H1 (cell line): ENCODE measurements at regions not wholly inside any gene's neighbourhood (a gene's known extent, or its start where the extent isn't known, plus 50 kb on each side); places are given as distances from the start of the nearest gene placed in this dataset.

Experiments
- CTCF ChIA-PET: fragments of 300-600 bp; sonication (Branson Sonifier 250); formaldehyde crosslinking; loops from one replicate; lab custom pipeline; 2021; ENCODE audit not compliant: partially characterized antibody; lab: Charles Lee
- POLR2A ChIA-PET: fragments of 300-600 bp; sonication (Branson Sonifier 250); formaldehyde crosslinking; loops from one replicate; lab custom pipeline; 2021; ENCODE audit warnings: inconsistent platforms; ENCODE audit not compliant: partially characterized antibody; lab: Charles Lee
- DNase-seq, 2 experiments: peaks; one replicate each; pipeline versions ENCODE4 v3.0.0 to v3.0.0-alpha.2; 2010 to 2022; ENCODE audit warnings: low spot score in 2 of 2, low read depth in 1 of 2, mixed read lengths in 1 of 2
- FAIRE-seq: peaks from 2 replicates; lab custom pipeline; 2011; peaks lifted over from hg19 to GRCh38; lab: Jason Lieb, UNC
- H2AFZ ChIP-seq: 2 replicates; pipeline ENCODE4 v1.8.1; 2012; ENCODE audit warnings: low read length, inconsistent platforms
- H2AK5ac ChIP-seq: 2 replicates; pipeline ENCODE4 v1.6.1; 2013; ENCODE audit warnings: low read depth, low read length
- H2BK120ac ChIP-seq: replicated peaks from 2 replicates; pipeline ENCODE3; 2013; ENCODE audit warnings: low read depth, low read length, inconsistent platforms
- H2BK12ac ChIP-seq: 2 replicates; pipeline ENCODE4 v1.6.1; 2013; ENCODE audit warnings: low read depth, low read length
- H2BK15ac ChIP-seq: 2 replicates; pipeline ENCODE4 v1.6.1; 2013; ENCODE audit warnings: low read length
- H2BK20ac ChIP-seq: 2 replicates; pipeline ENCODE4 v1.6.1; 2013; ENCODE audit warnings: low read length
- H2BK5ac ChIP-seq: 2 replicates; pipeline ENCODE4 v1.6.1; 2013; ENCODE audit warnings: low read depth, low read length
- H3K14ac ChIP-seq: 2 replicates; pipeline ENCODE4 v1.6.1; 2013; ENCODE audit warnings: inconsistent platforms; ENCODE audit not compliant: insufficient read length
- H3K18ac ChIP-seq: 2 replicates; pipeline ENCODE4 v1.6.1; 2013; ENCODE audit warnings: low read length; ENCODE audit errors: extremely low read depth
- H3K23ac ChIP-seq: 2 replicates; pipeline ENCODE4 v1.6.1; 2013; ENCODE audit warnings: inconsistent platforms; ENCODE audit not compliant: insufficient read length
- H3K23me2 ChIP-seq: 2 replicates; pipeline ENCODE4 v1.6.1; 2013; ENCODE audit warnings: low read depth, low read length
- H3K27ac ChIP-seq: 2 replicates; pipeline ENCODE4 v1.6.1; 2011; ENCODE audit warnings: low read depth, low read length, inconsistent platforms
- H3K27me3 ChIP-seq, 4 experiments: replicated peaks in 1 of 4; 1 replicate in 1 of 4; 2 replicates in 3 of 4; pipeline versions ENCODE4 v1.6.1 to v1.8.1; 2011 to 2013; ENCODE audit warnings: low read length in 3 of 4, mild to moderate bottlenecking in 3 of 4, inconsistent platforms in 2 of 4, mixed read lengths in 2 of 4, moderate library complexity in 1 of 4; ENCODE audit not compliant: control insufficient read depth in 3 of 4, insufficient read depth in 3 of 4; ENCODE audit errors: extremely low read depth in 1 of 4
- H3K36me3 ChIP-seq, 4 experiments: 2 replicates each; pipeline versions ENCODE4 v1.6.1 to v1.8.1; 2011 to 2013; ENCODE audit warnings: mild to moderate bottlenecking in 4 of 4, low read length in 3 of 4, moderate library complexity in 2 of 4, control low read depth in 1 of 4, inconsistent platforms in 1 of 4; ENCODE audit not compliant: insufficient read depth in 4 of 4, control insufficient read depth in 2 of 4
- H3K4ac ChIP-seq: replicated peaks from 2 replicates; pipeline ENCODE3; 2013; ENCODE audit warnings: low read length, low read depth, mixed read lengths, inconsistent platforms; ENCODE audit not compliant: insufficient read length
- H3K4me1 ChIP-seq, 4 experiments: replicated peaks in 1 of 4; 1 replicate in 1 of 4; 2 replicates in 3 of 4; pipeline versions ENCODE4 v1.6.1 to v1.8.1; 2011 to 2013; ENCODE audit warnings: low read length in 3 of 4, inconsistent platforms in 2 of 4, mixed read lengths in 1 of 4; ENCODE audit not compliant: insufficient read depth in 4 of 4, control insufficient read depth in 3 of 4
- H3K4me2 ChIP-seq, 2 experiments: 2 replicates each; pipeline versions ENCODE4 v1.6.1 to v1.8.1; 2011 to 2013; ENCODE audit warnings: low read depth in 2 of 2, low read length in 2 of 2, control low read depth in 1 of 2, inconsistent platforms in 1 of 2, mild to moderate bottlenecking in 1 of 2; ENCODE audit not compliant: insufficient read depth in 1 of 2
- H3K4me3 ChIP-seq, 4 experiments: fragments of 200-600, 300-600 bp in 1 of 4; sonication (generic), shearing (Covaris generic), sonication (Bioruptor Twin) in 1 of 4; 2 replicates each; pipeline versions ENCODE4 v1.5.1 to v1.8.1; 2011 to 2016; ENCODE audit warnings: low read length in 4 of 4, low read depth in 3 of 4, control low read depth in 2 of 4, inconsistent platforms in 2 of 4, mild to moderate bottlenecking in 2 of 4, mixed read lengths in 1 of 4, moderate library complexity in 1 of 4; ENCODE audit not compliant: insufficient read depth in 2 of 4; ENCODE audit errors: extremely low read depth in 1 of 4
- H3K56ac ChIP-seq: replicated peaks from 2 replicates; pipeline ENCODE3; 2013; ENCODE audit warnings: low read depth, mild to moderate bottlenecking, mixed read lengths, low read length, inconsistent platforms; ENCODE audit not compliant: insufficient read length
- H3K79me1 ChIP-seq: 2 replicates; pipeline ENCODE4 v1.6.1; 2013; ENCODE audit warnings: low read depth, low read length, control low read depth
- H3K79me2 ChIP-seq, 2 experiments: 2 replicates each; pipeline versions ENCODE4 v1.6.1 to v1.8.1; 2012 to 2013; ENCODE audit warnings: low read length in 2 of 2, mild to moderate bottlenecking in 2 of 2, inconsistent platforms in 1 of 2; ENCODE audit not compliant: insufficient read depth in 2 of 2, control insufficient read depth in 1 of 2
- H3K9ac ChIP-seq, 4 experiments: replicated peaks in 1 of 4; 1 replicate in 1 of 4; 2 replicates in 3 of 4; pipeline versions ENCODE4 v1.6.1 to v1.8.1; 2011 to 2013; ENCODE audit warnings: low read depth in 3 of 4, low read length in 3 of 4, control low read depth in 2 of 4, mild to moderate bottlenecking in 2 of 4, moderate library complexity in 2 of 4, inconsistent platforms in 1 of 4; ENCODE audit errors: extremely low read depth in 1 of 4
- H3K9me3 ChIP-seq, 2 experiments: 2 replicates each; pipeline versions ENCODE4 v1.6.1 to v1.8.1; 2012 to 2013; ENCODE audit warnings: mild to moderate bottlenecking in 2 of 2, moderate library complexity in 2 of 2, control low read depth in 1 of 2, inconsistent platforms in 1 of 2, low read depth in 1 of 2, low read length in 1 of 2, mixed read lengths in 1 of 2; ENCODE audit not compliant: insufficient read depth in 2 of 2
- H4K20me1 ChIP-seq, 2 experiments: replicated peaks in 1 of 2; 2 replicates each; pipeline versions ENCODE3 to v1.8.1; 2011 to 2013; ENCODE audit warnings: inconsistent platforms in 2 of 2, low read length in 2 of 2, mild to moderate bottlenecking in 1 of 2; ENCODE audit not compliant: insufficient read depth in 2 of 2, control insufficient read depth in 1 of 2
- H4K5ac ChIP-seq: 2 replicates; pipeline ENCODE4 v1.6.1; 2013; ENCODE audit warnings: low read length, low read depth, mixed read lengths, inconsistent platforms; ENCODE audit not compliant: insufficient read length
- H4K8ac ChIP-seq: 2 replicates; pipeline ENCODE4 v1.8.0; 2013; ENCODE audit warnings: mild to moderate bottlenecking, moderate library complexity, low read length, inconsistent platforms; ENCODE audit not compliant: insufficient read depth; ENCODE audit errors: extremely low read depth
- H4K91ac ChIP-seq: replicated peaks from 2 replicates; pipeline ENCODE3; 2013; ENCODE audit warnings: low read length, mixed read lengths, inconsistent platforms; ENCODE audit not compliant: insufficient read length
- BRCA1 ChIP-seq: IDR thresholded peaks from 2 replicates; pipeline ENCODE4 v1.6.1; 2012; ENCODE audit warnings: low read depth, low read length, improper control_type of control experiment
- CREB1 ChIP-seq: IDR thresholded peaks from 2 replicates; pipeline ENCODE4 v1.6.1; 2012; ENCODE audit warnings: inconsistent platforms
- EGR1 ChIP-seq: IDR thresholded peaks from 2 replicates; pipeline ENCODE4 v1.6.1; 2011; ENCODE audit warnings: low read depth, low read length, borderline replicate concordance
- EP300 ChIP-seq, 2 experiments: IDR thresholded peaks; 1 replicate in 1 of 2; 2 replicates in 1 of 2; pipeline ENCODE4 v1.6.1; 2011 to 2012; ENCODE audit warnings: low read depth in 2 of 2, low read length in 2 of 2, mild to moderate bottlenecking in 2 of 2, borderline replicate concordance in 1 of 2, inconsistent platforms in 1 of 2, moderate library complexity in 1 of 2
- MAX ChIP-seq: IDR thresholded peaks from 2 replicates; pipeline ENCODE4 v1.6.1; 2012; ENCODE audit warnings: inconsistent platforms
- POU5F1 ChIP-seq: IDR thresholded peaks from 2 replicates; pipeline ENCODE4 v1.6.1; 2011; ENCODE audit warnings: low read depth, mild to moderate bottlenecking, low read length, moderate library complexity
- RBBP5 ChIP-seq: IDR thresholded peaks from 2 replicates; pipeline ENCODE4 v1.7.1; 2012; ENCODE audit warnings: low read depth, mild to moderate bottlenecking, inconsistent platforms, low read length, moderate library complexity, borderline replicate concordance
- SP2 ChIP-seq: IDR thresholded peaks from 2 replicates; pipeline ENCODE4 v1.6.1; 2012; ENCODE audit warnings: mild to moderate bottlenecking, low read length, inconsistent platforms
- SP4 ChIP-seq: IDR thresholded peaks from 2 replicates; pipeline ENCODE4 v1.6.1; 2012; ENCODE audit warnings: low read length, inconsistent platforms
- WGBS, 2 experiments: shearing (Covaris generic) in 1 of 2; methylation state at CpG; one replicate each; pipeline versions ENCODE4 v1.1.6 to v1.1.7; 2013 to 2015; ENCODE audit warnings: low lambda C conversion rate in 2 of 2, mixed read lengths in 2 of 2, inconsistent platforms in 1 of 2, low coverage in 1 of 2, missing lambda C conversion rate in 1 of 2; ENCODE audit not compliant: insufficient replicate concordance in 2 of 2, insufficient coverage in 1 of 2, insufficient read length in 1 of 2; ENCODE audit errors: extremely low coverage in 1 of 2, missing lambda C conversion rate in 1 of 2; 5-methylcytosine and 5-hydroxymethylcytosine counted together

- peak overlapping the region; percentile 65; the same call in 1 of the 2 replicates for H2AFZ ChIP-seq
- ChIA-PET CTCF (interaction anchor here (0.6 to 1.6 kb wide), 5 partner anchors 11 to 427 kb away, joined by 3 to 4 read pairs (median 3); no protein-coding TSS in a partner anchor), POLR2A (no interaction called here)
- H2BK120ac ChIP-seq = no peak overlapping the region
- no peak overlapping the region for H3K4me3 ChIP-seq
- no peak overlapping the region for H3K4me2 ChIP-seq
- H3K4ac ChIP-seq = no peak overlapping the region
- no peak for DNase-seq
- no peaks in the 10 kb centered on the region for H3K36me3 ChIP-seq
- no peaks in the 10 kb centered on the region for H3K79me2 ChIP-seq
- H4K91ac ChIP-seq = no peak overlapping the region
- H3K14ac ChIP-seq = no peak overlapping the region
- H3K27ac ChIP-seq = no peak overlapping the region
- no peaks in the 10 kb centered on the region for H3K79me1 ChIP-seq
- H3K27me3 ChIP-seq = no peaks in the 10 kb centered on the region
- no peak overlapping the region for H3K9ac ChIP-seq
- 85% methylated on average over 10 of the region's 10 CpGs; no CpG with 5 or more reads in 1 of the 2 experiments for WGBS, 2 experiments
- no peak overlapping the region for H4K8ac ChIP-seq
- no peak for FAIRE-seq
- no peak overlapping the region for H3K56ac ChIP-seq
- H2BK20ac ChIP-seq = no peak overlapping the region
- no peak overlapping the region for H2BK15ac ChIP-seq
- peaks cover 0 to 5% (median under 1%) of the 10 kb centered on the region in 4 experiments; a peak in 3 of 7 replicates for H3K4me1 ChIP-seq
- H2BK5ac ChIP-seq = no peak overlapping the region
- H3K23me2 ChIP-seq = no peaks in the 10 kb centered on the region
- TF ChIP-seq BRCA1 (no peak), SP4 (no peak), MAX (no peak), SP2 (no peak), POU5F1 (no peak), CREB1 (no peak), EGR1 (no peak), EP300 (IDR thresholded peaks at IDR 0.05; ENCODE audit: borderline replicate concordance in 1 of 2, low read depth in 2 of 2, low read length in 2 of 2) (no peak), RBBP5 (no peak)
- H3K18ac ChIP-seq = no peak overlapping the region
- H4K5ac ChIP-seq = no peak overlapping the region
- no peak overlapping the region for H2AK5ac ChIP-seq
- H3K23ac ChIP-seq = no peak overlapping the region
- H4K20me1 ChIP-seq = no peaks in the 10 kb centered on the region
- no peak overlapping the region for H2BK12ac ChIP-seq
- H3K9me3 ChIP-seq = peaks cover 0 to 10% of the 10 kb centered on the region in 2 experiments; a peak in 1 of 4 replicates
Observed at GRCh38 chr2:191478799-191479679, 198.9 kb upstream of the NABP1 start.
